ENCODE measurements at regions not wholly inside any gene's neighbourhood (a gene's known extent, or its start where the extent isn't known, plus 50 kb on each side); places are given as distances from the start of the nearest gene placed in this dataset.

DNA sequence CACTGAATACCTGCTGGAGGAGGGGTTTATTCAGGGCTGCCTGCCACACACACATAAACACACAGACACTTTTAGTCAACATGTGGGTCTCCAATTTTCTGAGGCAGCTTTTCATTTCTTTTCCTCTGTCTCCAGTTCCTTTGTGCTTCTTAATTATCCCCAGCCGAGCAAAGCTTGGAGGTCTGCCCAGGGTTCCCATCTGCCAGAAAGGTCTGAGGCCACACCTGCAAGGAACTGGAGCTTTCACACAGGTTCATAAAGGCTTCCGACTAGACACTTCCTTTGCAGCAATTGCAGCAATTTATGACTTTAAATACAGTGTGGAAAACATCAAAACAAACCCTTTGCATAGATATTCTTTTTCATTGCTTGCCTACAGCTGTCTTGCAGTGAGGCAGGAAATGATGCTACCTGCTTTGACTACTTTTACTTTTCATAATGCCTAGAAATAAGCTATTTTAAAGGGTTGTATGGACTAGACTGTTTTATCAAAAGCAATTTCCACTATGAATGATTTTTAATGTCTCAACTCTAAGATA is 1318.9 kb downstream of the AACS start (continued):
- TF ChIP-seq RAD21 (IDR thresholded peaks at IDR 0.05 in 1 of 2, conservative IDR thresholded peaks at IDR 0.05 in 1 of 2; ENCODE audit: low read depth in 2 of 2, low read length in 2 of 2): no peak
- TF ChIP-seq KDM4A (IDR thresholded peaks at IDR 0.05; ENCODE audit: low read depth, low read length, severe bottlenecking): no peak
